H1 (cell line): ENCODE measurements at regions not wholly inside any gene's neighbourhood (a gene's known extent, or its start where the extent isn't known, plus 50 kb on each side); places are given as distances from the start of the nearest gene placed in this dataset.
A peak's percentile ranks its signal among the peaks of the same experiment; 100 is the strongest.

Source experiments
- CTCF ChIA-PET: fragments of 300-600 bp; sonication (Branson Sonifier 250); formaldehyde crosslinking; loops from one replicate; lab custom pipeline; 2021; ENCODE audit not compliant: partially characterized antibody; lab: Charles Lee
- POLR2A ChIA-PET: fragments of 300-600 bp; sonication (Branson Sonifier 250); formaldehyde crosslinking; loops from one replicate; lab custom pipeline; 2021; ENCODE audit warnings: inconsistent platforms; ENCODE audit not compliant: partially characterized antibody; lab: Charles Lee
- DNase-seq, 2 experiments: peaks; one replicate each; pipeline versions ENCODE4 v3.0.0 to v3.0.0-alpha.2; 2010 to 2022; ENCODE audit warnings: low spot score in 2 of 2, low read depth in 1 of 2, mixed read lengths in 1 of 2
- FAIRE-seq: peaks from 2 replicates; lab custom pipeline; 2011; peaks lifted over from hg19 to GRCh38; lab: Jason Lieb, UNC
- H2AFZ ChIP-seq: 2 replicates; pipeline ENCODE4 v1.8.1; 2012; ENCODE audit warnings: low read length, inconsistent platforms
- H2AK5ac ChIP-seq: 2 replicates; pipeline ENCODE4 v1.6.1; 2013; ENCODE audit warnings: low read depth, low read length
- H2BK120ac ChIP-seq: replicated peaks from 2 replicates; pipeline ENCODE3; 2013; ENCODE audit warnings: low read depth, low read length, inconsistent platforms
- H2BK12ac ChIP-seq: 2 replicates; pipeline ENCODE4 v1.6.1; 2013; ENCODE audit warnings: low read depth, low read length
- H2BK15ac ChIP-seq: 2 replicates; pipeline ENCODE4 v1.6.1; 2013; ENCODE audit warnings: low read length
- H2BK20ac ChIP-seq: 2 replicates; pipeline ENCODE4 v1.6.1; 2013; ENCODE audit warnings: low read length
- H2BK5ac ChIP-seq: 2 replicates; pipeline ENCODE4 v1.6.1; 2013; ENCODE audit warnings: low read depth, low read length
- H3K14ac ChIP-seq: 2 replicates; pipeline ENCODE4 v1.6.1; 2013; ENCODE audit warnings: inconsistent platforms; ENCODE audit not compliant: insufficient read length
- H3K18ac ChIP-seq: 2 replicates; pipeline ENCODE4 v1.6.1; 2013; ENCODE audit warnings: low read length; ENCODE audit errors: extremely low read depth
- H3K23ac ChIP-seq: 2 replicates; pipeline ENCODE4 v1.6.1; 2013; ENCODE audit warnings: inconsistent platforms; ENCODE audit not compliant: insufficient read length
- H3K23me2 ChIP-seq: 2 replicates; pipeline ENCODE4 v1.6.1; 2013; ENCODE audit warnings: low read depth, low read length
- H3K27ac ChIP-seq: 2 replicates; pipeline ENCODE4 v1.6.1; 2011; ENCODE audit warnings: low read depth, low read length, inconsistent platforms
- H3K27me3 ChIP-seq, 4 experiments: replicated peaks in 1 of 4; 1 replicate in 1 of 4; 2 replicates in 3 of 4; pipeline versions ENCODE4 v1.6.1 to v1.8.1; 2011 to 2013; ENCODE audit warnings: low read length in 3 of 4, mild to moderate bottlenecking in 3 of 4, inconsistent platforms in 2 of 4, mixed read lengths in 2 of 4, moderate library complexity in 1 of 4; ENCODE audit not compliant: control insufficient read depth in 3 of 4, insufficient read depth in 3 of 4; ENCODE audit errors: extremely low read depth in 1 of 4
- H3K36me3 ChIP-seq, 4 experiments: 2 replicates each; pipeline versions ENCODE4 v1.6.1 to v1.8.1; 2011 to 2013; ENCODE audit warnings: mild to moderate bottlenecking in 4 of 4, low read length in 3 of 4, moderate library complexity in 2 of 4, control low read depth in 1 of 4, inconsistent platforms in 1 of 4; ENCODE audit not compliant: insufficient read depth in 4 of 4, control insufficient read depth in 2 of 4
- H3K4ac ChIP-seq: replicated peaks from 2 replicates; pipeline ENCODE3; 2013; ENCODE audit warnings: low read length, low read depth, mixed read lengths, inconsistent platforms; ENCODE audit not compliant: insufficient read length
- H3K4me1 ChIP-seq, 4 experiments: replicated peaks in 1 of 4; 1 replicate in 1 of 4; 2 replicates in 3 of 4; pipeline versions ENCODE4 v1.6.1 to v1.8.1; 2011 to 2013; ENCODE audit warnings: low read length in 3 of 4, inconsistent platforms in 2 of 4, mixed read lengths in 1 of 4; ENCODE audit not compliant: insufficient read depth in 4 of 4, control insufficient read depth in 3 of 4
- H3K4me2 ChIP-seq, 2 experiments: 2 replicates each; pipeline versions ENCODE4 v1.6.1 to v1.8.1; 2011 to 2013; ENCODE audit warnings: low read depth in 2 of 2, low read length in 2 of 2, control low read depth in 1 of 2, inconsistent platforms in 1 of 2, mild to moderate bottlenecking in 1 of 2; ENCODE audit not compliant: insufficient read depth in 1 of 2
- H3K4me3 ChIP-seq, 4 experiments: fragments of 200-600, 300-600 bp in 1 of 4; sonication (generic), shearing (Covaris generic), sonication (Bioruptor Twin) in 1 of 4; 2 replicates each; pipeline versions ENCODE4 v1.5.1 to v1.8.1; 2011 to 2016; ENCODE audit warnings: low read length in 4 of 4, low read depth in 3 of 4, control low read depth in 2 of 4, inconsistent platforms in 2 of 4, mild to moderate bottlenecking in 2 of 4, mixed read lengths in 1 of 4, moderate library complexity in 1 of 4; ENCODE audit not compliant: insufficient read depth in 2 of 4; ENCODE audit errors: extremely low read depth in 1 of 4
- H3K56ac ChIP-seq: replicated peaks from 2 replicates; pipeline ENCODE3; 2013; ENCODE audit warnings: low read depth, mild to moderate bottlenecking, mixed read lengths, low read length, inconsistent platforms; ENCODE audit not compliant: insufficient read length
- H3K79me1 ChIP-seq: 2 replicates; pipeline ENCODE4 v1.6.1; 2013; ENCODE audit warnings: low read depth, low read length, control low read depth
- H3K79me2 ChIP-seq, 2 experiments: 2 replicates each; pipeline versions ENCODE4 v1.6.1 to v1.8.1; 2012 to 2013; ENCODE audit warnings: low read length in 2 of 2, mild to moderate bottlenecking in 2 of 2, inconsistent platforms in 1 of 2; ENCODE audit not compliant: insufficient read depth in 2 of 2, control insufficient read depth in 1 of 2
- H3K9ac ChIP-seq, 4 experiments: replicated peaks in 1 of 4; 1 replicate in 1 of 4; 2 replicates in 3 of 4; pipeline versions ENCODE4 v1.6.1 to v1.8.1; 2011 to 2013; ENCODE audit warnings: low read depth in 3 of 4, low read length in 3 of 4, control low read depth in 2 of 4, mild to moderate bottlenecking in 2 of 4, moderate library complexity in 2 of 4, inconsistent platforms in 1 of 4; ENCODE audit errors: extremely low read depth in 1 of 4
- H3K9me3 ChIP-seq, 2 experiments: 2 replicates each; pipeline versions ENCODE4 v1.6.1 to v1.8.1; 2012 to 2013; ENCODE audit warnings: mild to moderate bottlenecking in 2 of 2, moderate library complexity in 2 of 2, control low read depth in 1 of 2, inconsistent platforms in 1 of 2, low read depth in 1 of 2, low read length in 1 of 2, mixed read lengths in 1 of 2; ENCODE audit not compliant: insufficient read depth in 2 of 2
- H4K20me1 ChIP-seq, 2 experiments: replicated peaks in 1 of 2; 2 replicates each; pipeline versions ENCODE3 to v1.8.1; 2011 to 2013; ENCODE audit warnings: inconsistent platforms in 2 of 2, low read length in 2 of 2, mild to moderate bottlenecking in 1 of 2; ENCODE audit not compliant: insufficient read depth in 2 of 2, control insufficient read depth in 1 of 2
- H4K5ac ChIP-seq: 2 replicates; pipeline ENCODE4 v1.6.1; 2013; ENCODE audit warnings: low read length, low read depth, mixed read lengths, inconsistent platforms; ENCODE audit not compliant: insufficient read length
- H4K8ac ChIP-seq: 2 replicates; pipeline ENCODE4 v1.8.0; 2013; ENCODE audit warnings: mild to moderate bottlenecking, moderate library complexity, low read length, inconsistent platforms; ENCODE audit not compliant: insufficient read depth; ENCODE audit errors: extremely low read depth
- H4K91ac ChIP-seq: replicated peaks from 2 replicates; pipeline ENCODE3; 2013; ENCODE audit warnings: low read length, mixed read lengths, inconsistent platforms; ENCODE audit not compliant: insufficient read length
- ATF2 ChIP-seq: IDR thresholded peaks from 2 replicates; pipeline ENCODE4 v1.6.1; 2012; ENCODE audit warnings: low read length, inconsistent platforms
- BACH1 ChIP-seq: IDR thresholded peaks from 2 replicates; pipeline ENCODE4 v1.6.1; 2012; ENCODE audit warnings: low read length, improper control_type of control experiment
- CBX5 ChIP-seq: fragments of 300-800, 300-1000 bp; sonication (generic); IDR thresholded peaks from 2 replicates; pipeline ENCODE4 v1.7.1; 2016; ENCODE audit warnings: antibody characterized with exemption, low read length, low read depth
- WGBS, 2 experiments: shearing (Covaris generic) in 1 of 2; methylation state at CpG; one replicate each; pipeline versions ENCODE4 v1.1.6 to v1.1.7; 2013 to 2015; ENCODE audit warnings: low lambda C conversion rate in 2 of 2, mixed read lengths in 2 of 2, inconsistent platforms in 1 of 2, low coverage in 1 of 2, missing lambda C conversion rate in 1 of 2; ENCODE audit not compliant: insufficient replicate concordance in 2 of 2, insufficient coverage in 1 of 2, insufficient read length in 1 of 2; ENCODE audit errors: extremely low coverage in 1 of 2, missing lambda C conversion rate in 1 of 2; 5-methylcytosine and 5-hydroxymethylcytosine counted together

GRCh38 chr2:139854769-139855483 lies 1074.7 kb upstream of the NXPH2 start:
- H2BK15ac ChIP-seq = no peak overlapping the region
- H3K79me1 ChIP-seq = no peaks in the 10 kb centered on the region
- WGBS, 2 experiments = 84% methylated on average over 3 of the region's 3 CpGs; no CpG with 5 or more reads in 1 of the 2 experiments
- ChIA-PET CTCF (interaction anchor here (0.6 to 0.9 kb wide), 2 partner anchors 51 to 53 kb away, joined by 3 read pairs; no protein-coding TSS in a partner anchor), POLR2A (no interaction called here)
- no peak overlapping the region for H2BK5ac ChIP-seq
- FAIRE-seq (no peak), DNase-seq (no peak)
- H3K36me3 ChIP-seq = no peaks in the 10 kb centered on the region
- H3K23me2 ChIP-seq = no peaks in the 10 kb centered on the region
- no peak overlapping the region for H3K4ac ChIP-seq
- no peak overlapping the region for H3K56ac ChIP-seq
- no peak for TF ChIP-seq ATF2
- no peak for TF ChIP-seq BACH1
- no peak for TF ChIP-seq CBX5
- no peaks in the 10 kb centered on the region for H3K79me2 ChIP-seq
- 0 out of 2 replicates have a peak overlapping the region, but pooled peaks have one; percentile 8 for H2AFZ ChIP-seq
- no peak overlapping the region for H2AK5ac ChIP-seq
- no peaks in the 10 kb centered on the region for H3K27me3 ChIP-seq
- H2BK20ac ChIP-seq = no peak overlapping the region
- H4K8ac ChIP-seq = no peak overlapping the region
- no peaks in the 10 kb centered on the region for H4K20me1 ChIP-seq
- no peak overlapping the region for H4K5ac ChIP-seq
- H3K9me3 ChIP-seq = no peaks in the 10 kb centered on the region
- H4K91ac ChIP-seq = no peak overlapping the region
- H3K18ac ChIP-seq = no peak overlapping the region
- H2BK12ac ChIP-seq = no peak overlapping the region
- H3K9ac ChIP-seq = no peak overlapping the region
- no peak overlapping the region for H2BK120ac ChIP-seq
- no peaks in the 10 kb centered on the region for H3K4me1 ChIP-seq
- H3K4me3 ChIP-seq = no peak overlapping the region
- H3K27ac ChIP-seq = no peak overlapping the region
- no peak overlapping the region for H3K4me2 ChIP-seq
- no peak overlapping the region for H3K14ac ChIP-seq
- no peak overlapping the region for H3K23ac ChIP-seq
